ENCODE measurements at regions not wholly inside any gene's neighbourhood (a gene's known extent, or its start where the extent isn't known, plus 50 kb on each side); places are given as distances from the start of the nearest gene placed in this dataset.

GRCh38 chr21:14684071-14684470 is 138.0 kb upstream of the SAMSN1 start:
- no peak for TF ChIP-seq EZH2phosphoT487 (IDR thresholded peaks at IDR 0.05; ENCODE audit: borderline replicate concordance, low read depth, low read length)
- TF ChIP-seq, protein P1, sequence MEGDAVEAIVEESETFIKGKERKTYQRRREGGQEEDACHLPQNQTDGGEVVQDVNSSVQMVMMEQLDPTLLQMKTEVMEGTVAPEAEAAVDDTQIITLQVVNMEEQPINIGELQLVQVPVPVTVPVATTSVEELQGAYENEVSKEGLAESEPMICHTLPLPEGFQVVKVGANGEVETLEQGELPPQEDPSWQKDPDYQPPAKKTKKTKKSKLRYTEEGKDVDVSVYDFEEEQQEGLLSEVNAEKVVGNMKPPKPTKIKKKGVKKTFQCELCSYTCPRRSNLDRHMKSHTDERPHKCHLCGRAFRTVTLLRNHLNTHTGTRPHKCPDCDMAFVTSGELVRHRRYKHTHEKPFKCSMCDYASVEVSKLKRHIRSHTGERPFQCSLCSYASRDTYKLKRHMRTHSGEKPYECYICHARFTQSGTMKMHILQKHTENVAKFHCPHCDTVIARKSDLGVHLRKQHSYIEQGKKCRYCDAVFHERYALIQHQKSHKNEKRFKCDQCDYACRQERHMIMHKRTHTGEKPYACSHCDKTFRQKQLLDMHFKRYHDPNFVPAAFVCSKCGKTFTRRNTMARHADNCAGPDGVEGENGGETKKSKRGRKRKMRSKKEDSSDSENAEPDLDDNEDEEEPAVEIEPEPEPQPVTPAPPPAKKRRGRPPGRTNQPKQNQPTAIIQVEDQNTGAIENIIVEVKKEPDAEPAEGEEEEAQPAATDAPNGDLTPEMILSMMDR (conservative IDR thresholded peaks at IDR 0.05; ENCODE audit: low read length), result no peak
- POLR2A ChIA-PET, result interaction anchor here (0.6 to 5.3 kb wide), 6 partner anchors 8 to 576 kb away, joined by 3 to 81 read pairs (median 3); no protein-coding TSS in a partner anchor
- no peaks in the 10 kb centered on the region for H3K36me3 ChIP-seq (ENCODE audit: insufficient read depth, low read length)
- H3K4me3 ChIP-seq (ENCODE audit: low read depth, low read length, poor library complexity, severe bottlenecking), result peak overlapping the region; percentile 18
- peak overlapping the region; percentile 69 for H3K4me2 ChIP-seq (ENCODE audit: low read length)
- peak overlapping the region; percentile 71 for H3K27ac ChIP-seq (ENCODE audit: low read depth, low read length, poor library complexity, severe bottlenecking)
- peak overlapping the region; percentile 68; the same call in 1 of the 2 replicates for H2AFZ ChIP-seq (ENCODE audit: low read length)
- CTCF ChIA-PET (ENCODE audit: unreplicated experiment), result no interaction called here
- no peaks in the 10 kb centered on the region for H3K9me2 ChIP-seq (ENCODE audit: insufficient read depth, low read length)
- no peaks in the 10 kb centered on the region for H3K79me2 ChIP-seq (ENCODE audit: insufficient read depth, low read depth, low read length)
- H3K4me1 ChIP-seq (ENCODE audit: insufficient read depth, low read length, poor library complexity, severe bottlenecking), result peaks cover 72% of the 10 kb centered on the region
- no TSS peak for BruUV-seq (replicated peaks)
- no peaks in the 10 kb centered on the region for H4K20me1 ChIP-seq (ENCODE audit: insufficient read depth, low read length)
- H3K9me3 ChIP-seq (ENCODE audit: low read length), result no peaks in the 10 kb centered on the region
- peak; percentile 56 for DNase-seq (ENCODE audit: low spot score)
- intact Hi-C loops (cut with micrococcal nuclease; ENCODE audit: unreplicated experiment), result loop anchor here (10.0 kb wide), 1 partner anchor 831 kb away; no protein-coding TSS in a partner anchor

DNA sequence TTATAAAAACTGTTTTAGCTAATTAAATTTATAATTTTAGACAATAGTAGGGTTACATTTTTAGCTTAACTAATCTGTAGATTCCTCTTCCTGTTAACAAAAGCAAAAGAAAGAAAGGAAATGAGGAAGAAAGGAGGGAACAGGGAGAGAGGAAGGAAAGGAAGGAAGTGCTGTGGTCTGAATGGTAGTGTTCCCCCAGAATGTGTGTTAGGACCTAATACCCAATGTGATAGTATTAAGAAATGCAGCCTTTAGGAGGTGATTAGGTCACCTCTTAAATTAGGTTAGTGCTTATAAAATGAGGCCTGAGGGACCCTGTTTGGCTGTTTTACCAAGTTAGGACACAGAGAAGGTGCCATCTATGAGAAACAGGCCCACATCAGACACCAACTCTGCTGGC is 136.9 kb upstream of the SAMSN1 start:
- Histone ChIP-seq H3K79me2 (ENCODE audit: insufficient read depth, low read depth, low read length) (no peaks in the 10 kb centered on the region), H3K27ac (ENCODE audit: low read depth, low read length, poor library complexity, severe bottlenecking) (no peak overlapping the region), H3K9me3 (ENCODE audit: low read length) (no peaks in the 10 kb centered on the region), H4K20me1 (ENCODE audit: insufficient read depth, low read length) (no peaks in the 10 kb centered on the region), H3K4me1 (ENCODE audit: insufficient read depth, low read length, poor library complexity, severe bottlenecking) (peaks cover 68% of the 10 kb centered on the region), H3K36me3 (ENCODE audit: insufficient read depth, low read length) (no peaks in the 10 kb centered on the region), H3K4me3 (ENCODE audit: low read depth, low read length, poor library complexity, severe bottlenecking) (no peak overlapping the region), H3K4me2 (ENCODE audit: low read length) (peak overlapping the region; percentile 23), H3K9me2 (ENCODE audit: insufficient read depth, low read length) (no peaks in the 10 kb centered on the region), H2AFZ (ENCODE audit: low read length) (peak overlapping the region; percentile 68; the same call in 1 of the 2 replicates)
- no peak for DNase-seq (ENCODE audit: low spot score)
- no peak for TF ChIP-seq EZH2phosphoT487 (IDR thresholded peaks at IDR 0.05; ENCODE audit: borderline replicate concordance, low read depth, low read length)
- TF ChIP-seq, protein P1 (conservative IDR thresholded peaks at IDR 0.05; ENCODE audit: low read length), result no peak
- POLR2A ChIA-PET, result interaction anchor here (0.7 to 2.1 kb wide), 2 partner anchors 9 to 11 kb away, joined by 3 to 9 read pairs; no protein-coding TSS in a partner anchor
- CTCF ChIA-PET (ENCODE audit: unreplicated experiment), result no interaction called here
- BruUV-seq (replicated peaks), result no TSS peak
- intact Hi-C loops (cut with micrococcal nuclease; ENCODE audit: unreplicated experiment), result loop anchor here (10.0 kb wide), 1 partner anchor 832 kb away; no protein-coding TSS in a partner anchor

GRCh38 chr21:14678973-14679574 is 133.0 kb upstream of the SAMSN1 start:
- H3K27ac ChIP-seq (ENCODE audit: low read depth, low read length, poor library complexity, severe bottlenecking), result no peak overlapping the region
- no peaks in the 10 kb centered on the region for H3K79me2 ChIP-seq (ENCODE audit: insufficient read depth, low read depth, low read length)
- no peaks in the 10 kb centered on the region for H3K9me3 ChIP-seq (ENCODE audit: low read length)
- ChIA-PET CTCF (ENCODE audit: unreplicated experiment) (no interaction called here), POLR2A (interaction anchor here (0.7 to 6.9 kb wide), 3 partner anchors 7 to 19 kb away, joined by 3 to 81 read pairs (median 5); no protein-coding TSS in a partner anchor)
- DNase-seq (ENCODE audit: low spot score), result no peak
- H3K4me1 ChIP-seq (ENCODE audit: insufficient read depth, low read length, poor library complexity, severe bottlenecking), result peaks cover 68% of the 10 kb centered on the region
- no peaks in the 10 kb centered on the region for H3K36me3 ChIP-seq (ENCODE audit: insufficient read depth, low read length)
- intact Hi-C loops (cut with micrococcal nuclease; ENCODE audit: unreplicated experiment), result loop anchor here (5.0 kb wide), 1 partner anchor 297 kb away; the partner anchor contains the start of gene HSPA13
- H3K9me2 ChIP-seq (ENCODE audit: insufficient read depth, low read length), result no peaks in the 10 kb centered on the region
- BruUV-seq (replicated peaks), result no TSS peak
- H2AFZ ChIP-seq (ENCODE audit: low read length), result no peak overlapping the region
- no peak overlapping the region for H3K4me2 ChIP-seq (ENCODE audit: low read length)
- H3K4me3 ChIP-seq (ENCODE audit: low read depth, low read length, poor library complexity, severe bottlenecking), result no peak overlapping the region
- H4K20me1 ChIP-seq (ENCODE audit: insufficient read depth, low read length), result no peaks in the 10 kb centered on the region
- no peak for TF ChIP-seq EZH2phosphoT487 (IDR thresholded peaks at IDR 0.05; ENCODE audit: borderline replicate concordance, low read depth, low read length)
- TF ChIP-seq, protein P1 (conservative IDR thresholded peaks at IDR 0.05; ENCODE audit: low read length), result no peak
